DOHH2 (cell line): ENCODE measurements at regions not wholly inside any gene's neighbourhood (a gene's known extent, or its start where the extent isn't known, plus 50 kb on each side); places are given as distances from the start of the nearest gene placed in this dataset.

Source experiments
- H3F3A ChIP-seq: fragments of 200-600 bp; sonication (generic), shearing (Covaris generic); 2 replicates; pipeline ENCODE4 v1.6.0; 2016; ENCODE audit warnings: antibody characterized with exemption, mild to moderate bottlenecking; ENCODE audit not compliant: control insufficient read depth, insufficient read depth
- H3K27ac ChIP-seq: fragments of 200-600 bp; sonication (generic); 2 replicates; pipeline ENCODE4 v1.5.1; 2014; ENCODE audit warnings: low read depth, mild to moderate bottlenecking, low read length, moderate library complexity
- H3K27me3 ChIP-seq: fragments of 200-600 bp; sonication (generic); 2 replicates; pipeline ENCODE4 v1.6.1; 2014; ENCODE audit warnings: mild to moderate bottlenecking, low read length, mixed read lengths; ENCODE audit not compliant: control insufficient read depth
- H3K36me3 ChIP-seq: fragments of 200-600 bp; sonication (generic); 2 replicates; pipeline ENCODE4 v1.6.1; 2014; ENCODE audit warnings: mild to moderate bottlenecking, low read length, moderate library complexity, mixed read lengths; ENCODE audit not compliant: control insufficient read depth
- H3K4me1 ChIP-seq: fragments of 200-600 bp; sonication (generic); 2 replicates; pipeline ENCODE4 v1.6.1; 2014; ENCODE audit warnings: mild to moderate bottlenecking, low read length, mixed read lengths; ENCODE audit not compliant: control insufficient read depth
- H3K4me2 ChIP-seq: fragments of 200-600 bp; sonication (generic); 2 replicates; pipeline ENCODE4 v1.6.0; 2014; ENCODE audit warnings: mild to moderate bottlenecking, low read length, moderate library complexity
- H3K4me3 ChIP-seq: fragments of 200-600 bp; sonication (generic); 2 replicates; pipeline ENCODE4 v1.5.1; 2014; ENCODE audit warnings: mild to moderate bottlenecking, low read length, mixed read lengths
- H3K79me2 ChIP-seq: fragments of 200-600 bp; sonication (generic); 2 replicates; pipeline ENCODE4 v1.6.1; 2014; ENCODE audit warnings: mild to moderate bottlenecking, low read length, mixed read lengths; ENCODE audit not compliant: control insufficient read depth
- H3K9me2 ChIP-seq: fragments of 200-600 bp; sonication (generic); replicated peaks from 2 replicates; pipeline ENCODE4 v1.6.1; 2014; ENCODE audit warnings: mild to moderate bottlenecking, low read length, mixed read lengths; ENCODE audit not compliant: control insufficient read depth
- H3K9me3 ChIP-seq: fragments of 200-600 bp; sonication (generic); 2 replicates; pipeline ENCODE4 v1.6.1; 2014; ENCODE audit warnings: antibody characterized with exemption, low read length, mixed read lengths; ENCODE audit not compliant: control insufficient read depth, insufficient read depth
- H4K20me1 ChIP-seq: fragments of 200-600 bp; sonication (generic); 2 replicates; pipeline ENCODE4 v1.6.0; 2014; ENCODE audit warnings: low read depth, mild to moderate bottlenecking, antibody characterized with exemption, low read length, moderate library complexity; ENCODE audit not compliant: control insufficient read depth, insufficient read depth
- CTCF ChIP-seq: fragments of 200-600 bp; sonication (generic); IDR thresholded peaks from one replicate; pipeline ENCODE4 v1.5.1; 2014; ENCODE audit warnings: antibody characterized with exemption, mild to moderate bottlenecking, low read depth, low read length; ENCODE audit not compliant: poor library complexity, severe bottlenecking
- EZH2phosphoT487 ChIP-seq: fragments of 200-600 bp; sonication (generic); IDR thresholded peaks from 2 replicates; pipeline ENCODE4 v1.6.1; 2017; ENCODE audit warnings: borderline replicate concordance, mild to moderate bottlenecking, antibody characterized with exemption, low read length, moderate library complexity, mixed read lengths

- Histone ChIP-seq H4K20me1 (no peaks in the 10 kb centered on the region), H3F3A (no peaks in the 10 kb centered on the region), H3K9me2 (no peaks in the 10 kb centered on the region), H3K27me3 (no peaks in the 10 kb centered on the region), H3K79me2 (no peaks in the 10 kb centered on the region), H3K36me3 (no peaks in the 10 kb centered on the region), H3K4me3 (no peak overlapping the region), H3K27ac (no peak overlapping the region), H3K4me1 (no peaks in the 10 kb centered on the region), H3K4me2 (no peak overlapping the region), H3K9me3 (no peaks in the 10 kb centered on the region)
- no peak for TF ChIP-seq EZH2phosphoT487
- TF ChIP-seq CTCF, result no peak
Observed at GRCh38 chr6:6886886-6887285, 220.9 kb upstream of the RREB1 start.

- no peaks in the 10 kb centered on the region for H4K20me1 ChIP-seq
- H3K4me1 ChIP-seq, result no peaks in the 10 kb centered on the region
- no peak overlapping the region for H3K27ac ChIP-seq
- H3K79me2 ChIP-seq, result no peaks in the 10 kb centered on the region
- TF ChIP-seq CTCF (no peak), EZH2phosphoT487 (no peak)
- no peak overlapping the region for H3K4me3 ChIP-seq
- no peaks in the 10 kb centered on the region for H3K36me3 ChIP-seq
- no peaks in the 10 kb centered on the region for H3F3A ChIP-seq
- H3K9me3 ChIP-seq, result no peaks in the 10 kb centered on the region
- no peak overlapping the region for H3K4me2 ChIP-seq
- H3K27me3 ChIP-seq, result no peaks in the 10 kb centered on the region
- no peaks in the 10 kb centered on the region for H3K9me2 ChIP-seq
Observed at GRCh38 chr6:6889601-6890000, 218.2 kb upstream of the RREB1 start.

- H3K27me3 ChIP-seq, result no peaks in the 10 kb centered on the region
- no peaks in the 10 kb centered on the region for H3F3A ChIP-seq
- no peaks in the 10 kb centered on the region for H3K9me2 ChIP-seq
- H3K36me3 ChIP-seq, result no peaks in the 10 kb centered on the region
- H3K4me3 ChIP-seq, result no peak overlapping the region
- no peak overlapping the region for H3K4me2 ChIP-seq
- TF ChIP-seq CTCF, result no peak
- TF ChIP-seq EZH2phosphoT487, result no peak
- no peak overlapping the region for H3K27ac ChIP-seq
- no peaks in the 10 kb centered on the region for H3K79me2 ChIP-seq
- H4K20me1 ChIP-seq, result no peaks in the 10 kb centered on the region
- no peaks in the 10 kb centered on the region for H3K4me1 ChIP-seq
- no peaks in the 10 kb centered on the region for H3K9me3 ChIP-seq
Observed at GRCh38 chr6:6890400-6890858, 217.3 kb upstream of the RREB1 start.
